MCF 10A (cell line): ENCODE measurements at regions not wholly inside any gene's neighbourhood (a gene's known extent, or its start where the extent isn't known, plus 50 kb on each side); places are given as distances from the start of the nearest gene placed in this dataset.

Source experiments
- BruUV-seq: library from RNA; stranded (reverse); fragments of 400-500 nt; replicated peaks from 2 replicates; lab custom pipeline; 2021; lab: Mats Ljungman, UMichigan
- CTCF ChIA-PET: fragments of 300-600 bp; sonication (Branson Sonifier 250); formaldehyde crosslinking; extraction: SDS; loops from one replicate; lab custom pipeline; 2021; ENCODE audit warnings: antibody characterized with exemption, inconsistent platforms; lab: Yijun Ruan, JAX
- POLR2A ChIA-PET: fragments of 300-600, 350-650 bp; sonication (Branson Sonifier 250); formaldehyde crosslinking; extraction: SDS; loops from one replicate; lab custom pipeline; 2020; ENCODE audit warnings: antibody characterized with exemption, inconsistent platforms; lab: Yijun Ruan, JAX
- DNase-seq: peaks from one replicate; pipeline ENCODE4 v3.0.0-alpha.2; 2018; ENCODE audit not compliant: unreplicated experiment
- H3K27ac Mint-ChIP-seq: one replicate; pipeline ENCODE4 v1.8.0; 2022; ENCODE audit warnings: mild to moderate bottlenecking, low read depth, mixed read lengths; ENCODE audit not compliant: unreplicated experiment
- H3K27me3 Mint-ChIP-seq: one replicate; pipeline ENCODE4 v1.8.0; 2022; ENCODE audit warnings: mixed read lengths; ENCODE audit not compliant: insufficient read depth, unreplicated experiment
- H3K36me3 Mint-ChIP-seq: one replicate; pipeline ENCODE4 v1.8.0; 2022; ENCODE audit warnings: mild to moderate bottlenecking, moderate library complexity, mixed read lengths; ENCODE audit not compliant: insufficient read depth, unreplicated experiment
- H3K4me1 Mint-ChIP-seq: one replicate; pipeline ENCODE4 v1.8.0; 2022; ENCODE audit warnings: mixed read lengths; ENCODE audit not compliant: insufficient read depth, unreplicated experiment
- H3K4me3 Mint-ChIP-seq: one replicate; pipeline ENCODE4 v1.8.0; 2022; ENCODE audit warnings: mild to moderate bottlenecking, moderate library complexity, mixed read lengths; ENCODE audit not compliant: unreplicated experiment
- H3K9me3 Mint-ChIP-seq: one replicate; pipeline ENCODE4 v1.8.0; 2022; ENCODE audit warnings: mixed read lengths; ENCODE audit not compliant: unreplicated experiment
- intact Hi-C: fragments of 100-400 bp; cut with micrococcal nuclease; formaldehyde crosslinking; loops from 2 replicates; pipeline ENCODE4 v1.14.1; 2022
- TF ChIP-seq, protein P1 (sequence below): fragments of 200-600 bp; IDR thresholded peaks from one replicate; pipeline ENCODE4 v1.8.0; 2022; ENCODE audit warnings: antibody characterized with exemption, mild to moderate bottlenecking; ENCODE audit not compliant: unreplicated experiment

DNA sequence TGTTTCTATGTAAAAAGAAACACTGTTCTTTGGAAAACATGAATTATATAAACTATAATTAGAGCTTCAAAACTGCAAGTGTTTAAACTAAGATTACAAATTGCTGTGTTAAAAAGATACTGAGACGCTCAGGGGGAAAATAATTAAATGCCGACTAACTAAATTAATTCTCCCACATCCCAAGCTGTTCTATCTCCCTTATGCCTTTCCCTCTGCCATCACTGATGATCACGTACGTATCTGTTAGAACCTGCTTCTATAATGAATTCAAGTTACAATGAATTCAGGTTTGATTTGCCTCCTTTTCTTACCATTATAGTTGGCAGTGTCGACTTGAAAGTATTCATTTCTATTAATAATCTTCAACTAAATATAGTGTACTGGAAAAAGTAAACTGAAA lies 349.9 kb upstream of the CDH6 start:
- intact Hi-C loops = no loop called here
- ChIA-PET POLR2A (interaction anchor here (0.6 kb wide), 1 partner anchor 24 kb away, joined by 3 read pairs; no protein-coding TSS in a partner anchor), CTCF (interaction anchor here (0.6 kb wide), 1 partner anchor 817 kb away, joined by 3 read pairs; no protein-coding TSS in a partner anchor)
- TF ChIP-seq, protein P1, sequence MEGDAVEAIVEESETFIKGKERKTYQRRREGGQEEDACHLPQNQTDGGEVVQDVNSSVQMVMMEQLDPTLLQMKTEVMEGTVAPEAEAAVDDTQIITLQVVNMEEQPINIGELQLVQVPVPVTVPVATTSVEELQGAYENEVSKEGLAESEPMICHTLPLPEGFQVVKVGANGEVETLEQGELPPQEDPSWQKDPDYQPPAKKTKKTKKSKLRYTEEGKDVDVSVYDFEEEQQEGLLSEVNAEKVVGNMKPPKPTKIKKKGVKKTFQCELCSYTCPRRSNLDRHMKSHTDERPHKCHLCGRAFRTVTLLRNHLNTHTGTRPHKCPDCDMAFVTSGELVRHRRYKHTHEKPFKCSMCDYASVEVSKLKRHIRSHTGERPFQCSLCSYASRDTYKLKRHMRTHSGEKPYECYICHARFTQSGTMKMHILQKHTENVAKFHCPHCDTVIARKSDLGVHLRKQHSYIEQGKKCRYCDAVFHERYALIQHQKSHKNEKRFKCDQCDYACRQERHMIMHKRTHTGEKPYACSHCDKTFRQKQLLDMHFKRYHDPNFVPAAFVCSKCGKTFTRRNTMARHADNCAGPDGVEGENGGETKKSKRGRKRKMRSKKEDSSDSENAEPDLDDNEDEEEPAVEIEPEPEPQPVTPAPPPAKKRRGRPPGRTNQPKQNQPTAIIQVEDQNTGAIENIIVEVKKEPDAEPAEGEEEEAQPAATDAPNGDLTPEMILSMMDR = no peak
- H3K27me3 Mint-ChIP-seq = no peaks in the 10 kb centered on the region
- no peaks in the 10 kb centered on the region for H3K36me3 Mint-ChIP-seq
- no peaks in the 10 kb centered on the region for H3K4me1 Mint-ChIP-seq
- no peaks in the 10 kb centered on the region for H3K9me3 Mint-ChIP-seq
- H3K27ac Mint-ChIP-seq = no peak overlapping the region
- no peak for DNase-seq
- BruUV-seq = no TSS peak
- no peak overlapping the region for H3K4me3 Mint-ChIP-seq

DNA sequence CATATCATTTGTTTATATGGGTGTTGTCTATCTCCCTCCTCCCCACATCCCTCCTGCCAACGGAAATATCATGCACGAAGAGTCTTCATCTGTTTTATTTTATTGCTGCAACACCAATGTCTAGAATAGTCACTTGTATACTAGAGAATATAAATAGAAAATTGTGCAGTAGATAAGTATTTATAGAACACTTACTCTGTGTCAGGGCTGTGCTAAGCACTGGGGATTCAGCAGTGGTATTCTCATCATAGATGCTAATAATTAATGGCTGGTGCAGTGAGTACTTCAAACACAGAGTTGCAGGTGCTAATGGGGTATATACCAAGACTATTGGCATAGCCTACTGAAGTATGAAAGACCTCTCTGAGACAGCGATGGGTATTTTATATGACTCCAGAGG lies 353.5 kb upstream of the CDH6 start:
- Mint-ChIP-seq H3K4me3 (no peak overlapping the region), H3K9me3 (no peaks in the 10 kb centered on the region), H3K36me3 (no peaks in the 10 kb centered on the region), H3K27ac (no peak overlapping the region), H3K27me3 (no peaks in the 10 kb centered on the region), H3K4me1 (no peaks in the 10 kb centered on the region)
- intact Hi-C loops = no loop called here
- POLR2A ChIA-PET = no interaction called here
- TF ChIP-seq, protein P1 = no peak
- BruUV-seq = no TSS peak
- CTCF ChIA-PET = interaction anchor here (0.6 kb wide), 1 partner anchor 48 kb away, joined by 3 read pairs; no protein-coding TSS in a partner anchor
- no peak for DNase-seq

DNA sequence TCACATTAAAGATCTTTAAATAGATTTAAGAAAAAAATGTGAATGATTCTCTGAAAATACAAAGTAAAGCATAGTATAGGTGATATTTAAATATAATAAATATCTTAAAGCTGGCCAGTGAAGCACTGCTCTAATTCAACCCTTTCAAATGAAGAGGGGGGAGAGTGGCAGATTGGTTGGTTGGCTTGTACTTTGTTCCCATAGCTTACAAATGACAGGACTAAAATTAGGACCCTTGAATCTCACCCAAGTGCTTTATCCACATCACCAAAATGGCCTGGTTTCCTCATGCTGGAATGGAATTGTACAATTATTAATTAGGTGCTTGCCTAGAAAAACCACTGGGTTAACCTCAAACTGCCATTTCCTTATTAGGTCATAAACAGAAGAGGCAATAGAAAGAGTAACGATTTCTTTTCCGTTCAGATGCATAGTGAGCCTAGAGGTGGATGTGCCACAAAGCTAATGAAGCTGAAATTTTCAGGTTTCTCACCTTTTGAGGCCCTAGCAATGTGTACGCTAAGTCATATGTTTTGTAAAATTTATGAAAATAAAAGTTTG lies 354.5 kb upstream of the CDH6 start:
- BruUV-seq = no TSS peak
- POLR2A ChIA-PET = no interaction called here
- DNase-seq = no peak
- TF ChIP-seq, protein P1 = no peak
- intact Hi-C loops = no loop called here
- Mint-ChIP-seq H3K4me3 (no peak overlapping the region), H3K36me3 (no peaks in the 10 kb centered on the region), H3K9me3 (no peaks in the 10 kb centered on the region), H3K4me1 (no peaks in the 10 kb centered on the region), H3K27ac (no peak overlapping the region), H3K27me3 (no peaks in the 10 kb centered on the region)
- CTCF ChIA-PET = no interaction called here

DNA sequence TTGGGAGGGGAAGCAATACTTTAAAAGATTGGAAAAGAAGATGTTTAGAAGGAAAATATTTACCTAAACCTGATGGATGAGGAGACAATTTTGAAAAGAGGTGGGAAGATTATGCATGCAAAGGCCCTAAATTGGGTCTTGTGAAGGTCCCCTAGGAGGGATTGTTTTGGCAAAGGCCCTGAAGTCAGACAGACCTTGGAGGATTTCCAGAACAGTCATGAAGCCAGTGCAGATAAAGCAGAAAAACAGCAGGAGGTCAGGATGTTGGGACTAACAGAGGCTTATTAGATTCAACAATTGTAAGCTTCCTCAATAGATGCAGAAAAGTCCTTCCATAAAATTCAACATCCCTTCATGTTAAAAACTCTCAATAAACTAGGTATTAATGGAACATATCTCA lies 361.0 kb upstream of the CDH6 start:
- H3K36me3 Mint-ChIP-seq = no peaks in the 10 kb centered on the region
- no peaks in the 10 kb centered on the region for H3K27me3 Mint-ChIP-seq
- no peak overlapping the region for H3K4me3 Mint-ChIP-seq
- intact Hi-C loops = no loop called here
- H3K27ac Mint-ChIP-seq = no peak overlapping the region
- no TSS peak for BruUV-seq
- H3K4me1 Mint-ChIP-seq = no peaks in the 10 kb centered on the region
- peaks cover 10% of the 10 kb centered on the region for H3K9me3 Mint-ChIP-seq
- CTCF ChIA-PET = no interaction called here
- TF ChIP-seq, protein P1 = no peak
- DNase-seq = no peak
- POLR2A ChIA-PET = no interaction called here
